ENCODE measurements at regions not wholly inside any gene's neighbourhood (a gene's known extent, or its start where the extent isn't known, plus 50 kb on each side); places are given as distances from the start of the nearest gene placed in this dataset.

GRCh38 chr6:139825935-139826374 lies 451.5 kb upstream of the CITED2 start (continued):
- TF ChIP-seq, protein P1, sequence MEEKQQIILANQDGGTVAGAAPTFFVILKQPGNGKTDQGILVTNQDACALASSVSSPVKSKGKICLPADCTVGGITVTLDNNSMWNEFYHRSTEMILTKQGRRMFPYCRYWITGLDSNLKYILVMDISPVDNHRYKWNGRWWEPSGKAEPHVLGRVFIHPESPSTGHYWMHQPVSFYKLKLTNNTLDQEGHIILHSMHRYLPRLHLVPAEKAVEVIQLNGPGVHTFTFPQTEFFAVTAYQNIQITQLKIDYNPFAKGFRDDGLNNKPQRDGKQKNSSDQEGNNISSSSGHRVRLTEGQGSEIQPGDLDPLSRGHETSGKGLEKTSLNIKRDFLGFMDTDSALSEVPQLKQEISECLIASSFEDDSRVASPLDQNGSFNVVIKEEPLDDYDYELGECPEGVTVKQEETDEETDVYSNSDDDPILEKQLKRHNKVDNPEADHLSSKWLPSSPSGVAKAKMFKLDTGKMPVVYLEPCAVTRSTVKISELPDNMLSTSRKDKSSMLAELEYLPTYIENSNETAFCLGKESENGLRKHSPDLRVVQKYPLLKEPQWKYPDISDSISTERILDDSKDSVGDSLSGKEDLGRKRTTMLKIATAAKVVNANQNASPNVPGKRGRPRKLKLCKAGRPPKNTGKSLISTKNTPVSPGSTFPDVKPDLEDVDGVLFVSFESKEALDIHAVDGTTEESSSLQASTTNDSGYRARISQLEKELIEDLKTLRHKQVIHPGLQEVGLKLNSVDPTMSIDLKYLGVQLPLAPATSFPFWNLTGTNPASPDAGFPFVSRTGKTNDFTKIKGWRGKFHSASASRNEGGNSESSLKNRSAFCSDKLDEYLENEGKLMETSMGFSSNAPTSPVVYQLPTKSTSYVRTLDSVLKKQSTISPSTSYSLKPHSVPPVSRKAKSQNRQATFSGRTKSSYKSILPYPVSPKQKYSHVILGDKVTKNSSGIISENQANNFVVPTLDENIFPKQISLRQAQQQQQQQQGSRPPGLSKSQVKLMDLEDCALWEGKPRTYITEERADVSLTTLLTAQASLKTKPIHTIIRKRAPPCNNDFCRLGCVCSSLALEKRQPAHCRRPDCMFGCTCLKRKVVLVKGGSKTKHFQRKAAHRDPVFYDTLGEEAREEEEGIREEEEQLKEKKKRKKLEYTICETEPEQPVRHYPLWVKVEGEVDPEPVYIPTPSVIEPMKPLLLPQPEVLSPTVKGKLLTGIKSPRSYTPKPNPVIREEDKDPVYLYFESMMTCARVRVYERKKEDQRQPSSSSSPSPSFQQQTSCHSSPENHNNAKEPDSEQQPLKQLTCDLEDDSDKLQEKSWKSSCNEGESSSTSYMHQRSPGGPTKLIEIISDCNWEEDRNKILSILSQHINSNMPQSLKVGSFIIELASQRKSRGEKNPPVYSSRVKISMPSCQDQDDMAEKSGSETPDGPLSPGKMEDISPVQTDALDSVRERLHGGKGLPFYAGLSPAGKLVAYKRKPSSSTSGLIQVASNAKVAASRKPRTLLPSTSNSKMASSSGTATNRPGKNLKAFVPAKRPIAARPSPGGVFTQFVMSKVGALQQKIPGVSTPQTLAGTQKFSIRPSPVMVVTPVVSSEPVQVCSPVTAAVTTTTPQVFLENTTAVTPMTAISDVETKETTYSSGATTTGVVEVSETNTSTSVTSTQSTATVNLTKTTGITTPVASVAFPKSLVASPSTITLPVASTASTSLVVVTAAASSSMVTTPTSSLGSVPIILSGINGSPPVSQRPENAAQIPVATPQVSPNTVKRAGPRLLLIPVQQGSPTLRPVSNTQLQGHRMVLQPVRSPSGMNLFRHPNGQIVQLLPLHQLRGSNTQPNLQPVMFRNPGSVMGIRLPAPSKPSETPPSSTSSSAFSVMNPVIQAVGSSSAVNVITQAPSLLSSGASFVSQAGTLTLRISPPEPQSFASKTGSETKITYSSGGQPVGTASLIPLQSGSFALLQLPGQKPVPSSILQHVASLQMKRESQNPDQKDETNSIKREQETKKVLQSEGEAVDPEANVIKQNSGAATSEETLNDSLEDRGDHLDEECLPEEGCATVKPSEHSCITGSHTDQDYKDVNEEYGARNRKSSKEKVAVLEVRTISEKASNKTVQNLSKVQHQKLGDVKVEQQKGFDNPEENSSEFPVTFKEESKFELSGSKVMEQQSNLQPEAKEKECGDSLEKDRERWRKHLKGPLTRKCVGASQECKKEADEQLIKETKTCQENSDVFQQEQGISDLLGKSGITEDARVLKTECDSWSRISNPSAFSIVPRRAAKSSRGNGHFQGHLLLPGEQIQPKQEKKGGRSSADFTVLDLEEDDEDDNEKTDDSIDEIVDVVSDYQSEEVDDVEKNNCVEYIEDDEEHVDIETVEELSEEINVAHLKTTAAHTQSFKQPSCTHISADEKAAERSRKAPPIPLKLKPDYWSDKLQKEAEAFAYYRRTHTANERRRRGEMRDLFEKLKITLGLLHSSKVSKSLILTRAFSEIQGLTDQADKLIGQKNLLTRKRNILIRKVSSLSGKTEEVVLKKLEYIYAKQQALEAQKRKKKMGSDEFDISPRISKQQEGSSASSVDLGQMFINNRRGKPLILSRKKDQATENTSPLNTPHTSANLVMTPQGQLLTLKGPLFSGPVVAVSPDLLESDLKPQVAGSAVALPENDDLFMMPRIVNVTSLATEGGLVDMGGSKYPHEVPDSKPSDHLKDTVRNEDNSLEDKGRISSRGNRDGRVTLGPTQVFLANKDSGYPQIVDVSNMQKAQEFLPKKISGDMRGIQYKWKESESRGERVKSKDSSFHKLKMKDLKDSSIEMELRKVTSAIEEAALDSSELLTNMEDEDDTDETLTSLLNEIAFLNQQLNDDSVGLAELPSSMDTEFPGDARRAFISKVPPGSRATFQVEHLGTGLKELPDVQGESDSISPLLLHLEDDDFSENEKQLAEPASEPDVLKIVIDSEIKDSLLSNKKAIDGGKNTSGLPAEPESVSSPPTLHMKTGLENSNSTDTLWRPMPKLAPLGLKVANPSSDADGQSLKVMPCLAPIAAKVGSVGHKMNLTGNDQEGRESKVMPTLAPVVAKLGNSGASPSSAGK (IDR thresholded peaks at IDR 0.05), result peak; percentile 73
- TF ChIP-seq ZNF146 (CRISPR knock-in tag; IDR thresholded peaks at IDR 0.05; ENCODE audit: unreplicated experiment) (no peak), ATF1 (CRISPR knock-in tag; IDR thresholded peaks at IDR 0.05) (no peak), ATF1 (tag; IDR thresholded peaks at IDR 0.05) (no peak), POLR3G (IDR thresholded peaks at IDR 0.05; ENCODE audit: extremely low read depth, insufficient read length, insufficient replicate concordance) (no peak), ZSCAN29 (IDR thresholded peaks at IDR 0.05) (no peak), CREM (IDR thresholded peaks at IDR 0.05; ENCODE audit: low read depth) (peak; percentile 36; the same call in 1 of the 2 replicates), TEAD4 (IDR thresholded peaks at IDR 0.05; ENCODE audit: low read length) (peak; percentile 91), TEAD4 (CRISPR knock-in tag; IDR thresholded peaks at IDR 0.05; ENCODE audit: borderline replicate concordance) (no peak), NFIC (IDR thresholded peaks at IDR 0.05) (peak; percentile 47), HIVEP1 (CRISPR knock-in tag; IDR thresholded peaks at IDR 0.05) (no peak), RBFOX2 (IDR thresholded peaks at IDR 0.05; ENCODE audit: low read depth, low read length) (0 out of 2 replicates have a peak, but pooled peaks have one; percentile 21), ZNF282 (CRISPR knock-in tag; IDR thresholded peaks at IDR 0.05) (no peak)
- TF ChIP-seq, protein P2, sequence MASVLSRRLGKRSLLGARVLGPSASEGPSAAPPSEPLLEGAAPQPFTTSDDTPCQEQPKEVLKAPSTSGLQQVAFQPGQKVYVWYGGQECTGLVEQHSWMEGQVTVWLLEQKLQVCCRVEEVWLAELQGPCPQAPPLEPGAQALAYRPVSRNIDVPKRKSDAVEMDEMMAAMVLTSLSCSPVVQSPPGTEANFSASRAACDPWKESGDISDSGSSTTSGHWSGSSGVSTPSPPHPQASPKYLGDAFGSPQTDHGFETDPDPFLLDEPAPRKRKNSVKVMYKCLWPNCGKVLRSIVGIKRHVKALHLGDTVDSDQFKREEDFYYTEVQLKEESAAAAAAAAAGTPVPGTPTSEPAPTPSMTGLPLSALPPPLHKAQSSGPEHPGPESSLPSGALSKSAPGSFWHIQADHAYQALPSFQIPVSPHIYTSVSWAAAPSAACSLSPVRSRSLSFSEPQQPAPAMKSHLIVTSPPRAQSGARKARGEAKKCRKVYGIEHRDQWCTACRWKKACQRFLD (CRISPR knock-in tag; IDR thresholded peaks at IDR 0.05), result peak; percentile 69; the same call in 1 of the 2 replicates
- TF ChIP-seq, protein P3, sequence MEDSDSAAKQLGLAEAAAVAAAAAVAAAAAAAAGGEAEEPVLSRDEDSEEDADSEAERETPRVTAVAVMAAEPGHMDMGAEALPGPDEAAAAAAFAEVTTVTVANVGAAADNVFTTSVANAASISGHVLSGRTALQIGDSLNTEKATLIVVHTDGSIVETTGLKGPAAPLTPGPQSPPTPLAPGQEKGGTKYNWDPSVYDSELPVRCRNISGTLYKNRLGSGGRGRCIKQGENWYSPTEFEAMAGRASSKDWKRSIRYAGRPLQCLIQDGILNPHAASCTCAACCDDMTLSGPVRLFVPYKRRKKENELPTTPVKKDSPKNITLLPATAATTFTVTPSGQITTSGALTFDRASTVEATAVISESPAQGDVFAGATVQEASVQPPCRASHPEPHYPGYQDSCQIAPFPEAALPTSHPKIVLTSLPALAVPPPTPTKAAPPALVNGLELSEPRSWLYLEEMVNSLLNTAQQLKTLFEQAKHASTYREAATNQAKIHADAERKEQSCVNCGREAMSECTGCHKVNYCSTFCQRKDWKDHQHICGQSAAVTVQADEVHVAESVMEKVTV (CRISPR knock-in tag; IDR thresholded peaks at IDR 0.05), result no peak

Data from K562 (cell line).